Large intestine (tissue), 3 donors: ENCODE measurements at regions not wholly inside any gene's neighbourhood (a gene's known extent, or its start where the extent isn't known, plus 50 kb on each side); places are given as distances from the start of the nearest gene placed in this dataset.
"Not testable (repeated sequence)": the region's sequence is repeated elsewhere in the genome, so short reads cannot be mapped to it uniquely, and the experiment has no call there.

Experiments
- DNase-seq, 2 donors: peaks; one replicate each; pipeline versions ENCODE4 v3.0.0 to v3.0.0-alpha.2; 2013
- H3K27ac ChIP-seq: one replicate; pipeline ENCODE4 v1.5.1; 2013; ENCODE audit warnings: low read length
- H3K27me3 ChIP-seq: 2 replicates; pipeline ENCODE4 v1.6.1; 2013; ENCODE audit warnings: low read length; ENCODE audit not compliant: control insufficient read depth, insufficient read depth
- H3K36me3 ChIP-seq: 2 replicates; pipeline ENCODE4 v1.6.1; 2013; ENCODE audit warnings: low read length; ENCODE audit not compliant: control insufficient read depth, insufficient read depth
- H3K4me1 ChIP-seq: one replicate; pipeline ENCODE4 v1.6.1; 2013; ENCODE audit warnings: low read length; ENCODE audit not compliant: control insufficient read depth, insufficient read depth
- H3K4me3 ChIP-seq: one replicate; pipeline ENCODE4 v1.5.1; 2013; ENCODE audit warnings: low read length
- H3K9me3 ChIP-seq: one replicate; pipeline ENCODE4 v1.6.1; 2013; ENCODE audit warnings: mild to moderate bottlenecking, low read depth, low read length, moderate library complexity; ENCODE audit not compliant: control insufficient read depth
- WGBS: methylation state at CpG from one replicate; pipeline ENCODE4 v1.1.5; 2013; ENCODE audit warnings: low lambda C conversion rate; ENCODE audit not compliant: insufficient coverage; 5-methylcytosine and 5-hydroxymethylcytosine counted together

DNA sequence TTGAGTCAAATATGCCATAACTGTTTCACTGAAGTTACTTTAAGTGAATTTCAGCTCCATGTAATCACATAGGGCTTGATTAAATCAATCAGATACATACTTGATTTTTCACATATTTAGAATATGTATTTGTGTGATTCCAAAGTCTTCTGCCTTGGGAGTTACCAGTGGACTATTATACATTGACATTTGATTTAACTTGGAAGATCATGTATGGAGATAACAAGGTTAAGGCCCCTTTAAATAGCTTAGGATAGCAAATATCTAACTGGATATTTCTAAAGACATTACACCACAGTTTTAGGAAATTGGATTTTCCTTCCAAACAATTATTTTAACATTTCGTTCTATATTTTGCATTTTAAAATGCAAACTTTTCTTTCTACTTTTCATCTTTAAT lies 405.0 kb downstream of the RAP2B start:
- H3K9me3 ChIP-seq, result peaks cover 11% of the 10 kb centered on the region
- no peaks in the 10 kb centered on the region for H3K4me1 ChIP-seq
- H3K27ac ChIP-seq, result no peak overlapping the region
- no peaks in the 10 kb centered on the region for H3K27me3 ChIP-seq
- no peaks in the 10 kb centered on the region for H3K36me3 ChIP-seq
- no peak for DNase-seq
- H3K4me3 ChIP-seq, result no peak overlapping the region
- WGBS, result 83% methylated on average over 1 of the region's 1 CpG

DNA sequence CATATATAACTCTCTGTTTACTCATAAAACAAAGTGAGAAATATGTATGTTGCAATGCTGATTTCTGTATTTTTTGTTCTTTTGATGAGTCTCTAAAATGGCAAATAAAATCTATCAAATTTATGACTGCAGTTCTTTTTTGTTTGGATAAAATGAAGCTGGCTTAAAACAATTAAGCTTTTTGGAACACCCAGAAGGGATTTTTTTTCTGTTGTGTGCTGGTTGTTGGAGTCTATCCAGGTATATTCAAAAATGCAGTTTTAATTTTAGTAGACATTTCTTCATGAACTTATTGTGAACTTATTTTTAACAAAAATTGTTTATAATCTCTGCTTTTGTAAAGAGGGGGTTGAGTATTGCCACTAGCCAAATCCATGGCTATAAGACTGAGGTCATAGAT lies 405.5 kb downstream of the RAP2B start:
- no peaks in the 10 kb centered on the region for H3K4me1 ChIP-seq
- no peaks in the 10 kb centered on the region for H3K27me3 ChIP-seq
- peaks cover 11% of the 10 kb centered on the region for H3K9me3 ChIP-seq
- H3K4me3 ChIP-seq, result no peak overlapping the region
- H3K27ac ChIP-seq, result no peak overlapping the region
- no peaks in the 10 kb centered on the region for H3K36me3 ChIP-seq
- no peak for DNase-seq

DNA sequence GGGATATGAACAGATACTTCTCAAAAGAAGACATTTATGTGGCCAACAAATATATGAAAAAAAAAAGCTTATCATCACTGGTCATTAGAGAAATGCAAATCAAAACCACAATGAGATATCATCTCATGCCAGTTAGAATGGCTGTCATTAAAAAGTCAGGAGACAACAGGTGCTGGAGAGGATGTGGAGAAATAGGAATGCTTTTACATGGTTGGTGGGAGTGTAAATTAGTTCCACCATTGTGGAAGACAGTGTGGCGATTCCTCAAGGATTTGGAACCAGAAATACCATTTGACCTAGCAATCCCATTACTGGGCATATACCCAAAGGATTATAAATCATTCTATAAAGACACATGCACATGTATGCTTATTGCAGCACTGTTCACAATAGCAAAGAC lies 408.5 kb downstream of the RAP2B start:
- DNase-seq, H3K36me3 ChIP-seq, H3K9me3 ChIP-seq, H3K4me1 ChIP-seq, H3K27ac ChIP-seq, H3K27me3 ChIP-seq, H3K4me3 ChIP-seq: not testable (repeated sequence)
- no CpG with 5 or more reads among the region's 1 CpG for WGBS

DNA sequence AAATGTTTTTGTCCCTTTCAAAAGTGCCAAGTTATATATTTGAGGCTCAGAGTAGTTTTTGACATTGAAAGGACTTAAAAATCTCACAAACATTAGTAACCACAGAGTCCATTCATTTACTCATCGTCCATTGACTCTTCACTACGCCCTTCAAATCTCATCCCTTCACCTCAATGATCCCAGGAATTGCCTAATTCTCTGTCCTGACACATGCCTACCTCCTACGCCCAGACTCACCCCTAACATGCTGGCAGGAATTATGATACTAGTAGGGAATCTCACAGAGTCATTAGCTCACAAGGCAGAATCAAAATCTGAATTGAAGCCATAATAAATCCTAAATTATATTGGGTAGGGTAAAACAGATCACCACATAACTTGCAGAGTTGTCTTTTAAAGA lies 410.1 kb downstream of the RAP2B start:
- DNase-seq, result no peak
- H3K9me3 ChIP-seq, result no peaks in the 10 kb centered on the region
- no peaks in the 10 kb centered on the region for H3K36me3 ChIP-seq
- no peaks in the 10 kb centered on the region for H3K4me1 ChIP-seq
- H3K4me3 ChIP-seq, result no peak overlapping the region
- H3K27ac ChIP-seq, result peak overlapping the region; percentile 2
- H3K27me3 ChIP-seq, result no peaks in the 10 kb centered on the region
- WGBS, result no CpG with 5 or more reads among the region's 3 CpGs

DNA sequence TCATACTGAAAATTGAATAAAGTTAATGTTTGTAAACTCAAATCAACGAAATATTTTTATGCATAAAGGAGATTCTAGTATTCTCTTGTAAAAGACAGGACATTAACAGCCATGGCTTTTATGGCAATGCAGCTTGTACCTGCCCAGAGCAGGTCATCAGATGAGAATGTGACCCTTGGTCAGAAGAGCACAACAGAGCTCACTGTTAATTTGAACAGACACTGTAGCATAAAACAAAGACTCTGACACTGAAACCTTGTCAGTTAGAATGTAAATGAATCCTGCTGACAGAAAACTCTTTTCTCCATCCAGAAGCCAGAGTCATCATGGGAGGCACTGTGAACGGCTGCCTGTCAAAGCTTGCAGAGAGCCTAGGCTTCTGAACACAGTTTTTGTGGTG lies 410.6 kb downstream of the RAP2B start:
- no peaks in the 10 kb centered on the region for H3K9me3 ChIP-seq
- H3K4me3 ChIP-seq, result no peak overlapping the region
- peak overlapping the region; percentile 2 for H3K27ac ChIP-seq
- H3K36me3 ChIP-seq, result no peaks in the 10 kb centered on the region
- no peaks in the 10 kb centered on the region for H3K4me1 ChIP-seq
- 13% methylated on average over 1 of the region's 2 CpGs for WGBS
- DNase-seq, result peak; percentile 27 to 56
- no peaks in the 10 kb centered on the region for H3K27me3 ChIP-seq

DNA sequence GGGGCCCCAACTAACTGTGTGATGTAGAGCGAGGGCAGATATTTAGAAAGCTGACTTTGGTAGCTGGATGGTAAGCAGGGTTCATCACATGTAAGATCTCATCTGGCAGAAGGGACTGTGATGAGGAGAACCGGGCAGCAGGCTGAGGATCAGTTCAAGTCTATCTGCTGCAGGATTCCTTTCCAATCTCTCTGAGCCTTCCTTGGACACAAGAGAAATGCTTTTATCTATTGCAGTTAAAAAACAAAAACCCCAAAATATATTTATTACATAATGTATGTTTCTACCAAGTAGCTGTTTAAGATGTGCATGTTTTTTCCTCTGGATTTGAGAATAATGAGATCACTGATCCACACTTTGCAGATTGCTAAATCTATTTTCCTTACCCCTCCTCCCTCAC lies 411.5 kb downstream of the RAP2B start:
- Histone ChIP-seq H3K4me3 (no peak overlapping the region), H3K27ac (no peak overlapping the region), H3K4me1 (no peaks in the 10 kb centered on the region), H3K27me3 (no peaks in the 10 kb centered on the region), H3K36me3 (no peaks in the 10 kb centered on the region), H3K9me3 (no peaks in the 10 kb centered on the region)
- 80% methylated on average over 1 of the region's 2 CpGs for WGBS
- no peak for DNase-seq

DNA sequence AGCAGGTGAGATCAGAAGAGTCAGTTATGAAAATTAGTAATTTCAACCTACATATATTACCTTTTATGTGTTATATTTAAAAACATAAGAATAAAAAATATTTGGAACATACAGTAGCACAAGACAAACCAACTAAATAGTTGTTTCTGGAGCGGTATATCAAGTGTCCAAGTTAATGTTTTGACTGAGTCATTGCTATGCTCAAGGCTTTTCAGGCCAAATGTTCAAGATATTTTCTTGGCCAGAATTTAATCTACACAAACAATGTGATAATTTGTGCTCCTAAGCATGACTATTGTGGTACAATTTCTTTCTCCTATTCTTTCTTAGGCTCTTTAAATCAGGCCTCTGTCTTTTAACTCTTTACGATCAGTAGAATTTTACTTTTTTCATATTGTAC lies 412.4 kb downstream of the RAP2B start:
- Histone ChIP-seq H3K27ac (no peak overlapping the region), H3K27me3 (no peaks in the 10 kb centered on the region), H3K4me3 (no peak overlapping the region), H3K4me1 (no peaks in the 10 kb centered on the region), H3K36me3 (no peaks in the 10 kb centered on the region), H3K9me3 (no peaks in the 10 kb centered on the region)
- no peak for DNase-seq
- WGBS, result 86% methylated on average over 2 of the region's 2 CpGs

DNA sequence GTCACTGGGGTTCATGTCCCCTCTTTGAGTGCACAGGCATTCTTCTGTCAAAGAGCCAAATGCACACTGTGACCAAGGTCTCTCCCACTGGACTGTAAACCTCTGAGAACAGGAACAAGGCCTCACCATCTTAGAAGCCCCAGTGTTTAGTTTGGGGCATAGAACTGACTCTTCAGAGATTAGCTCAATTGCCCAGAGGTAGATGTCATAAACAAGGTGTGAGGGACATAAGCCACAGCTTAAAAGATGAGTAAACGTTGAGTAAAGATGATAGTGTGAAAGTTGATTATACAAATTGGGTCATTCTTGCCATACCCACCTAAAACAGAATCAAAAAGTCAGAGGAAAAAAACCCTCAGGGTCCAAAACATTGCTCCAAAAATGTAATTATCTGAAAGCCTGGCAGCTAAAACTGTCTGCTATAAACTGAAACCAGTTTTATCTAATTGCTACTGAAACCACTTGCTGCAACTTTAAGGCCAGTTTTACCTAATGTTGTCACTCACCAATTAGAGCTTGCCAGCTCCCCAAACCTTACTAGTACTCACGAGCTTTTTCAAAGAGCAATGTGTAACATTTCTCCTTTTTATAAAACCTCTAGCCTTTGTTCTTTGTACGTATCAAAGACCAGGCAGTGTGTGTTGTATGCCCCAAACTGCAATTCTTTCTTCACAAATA lies 415.2 kb downstream of the RAP2B start:
- 85% methylated on average over 2 of the region's 3 CpGs for WGBS
- Histone ChIP-seq H3K4me1 (no peaks in the 10 kb centered on the region), H3K36me3 (no peaks in the 10 kb centered on the region), H3K9me3 (no peaks in the 10 kb centered on the region), H3K27ac (no peak overlapping the region), H3K4me3 (no peak overlapping the region), H3K27me3 (no peaks in the 10 kb centered on the region)
- DNase-seq, result no peak

DNA sequence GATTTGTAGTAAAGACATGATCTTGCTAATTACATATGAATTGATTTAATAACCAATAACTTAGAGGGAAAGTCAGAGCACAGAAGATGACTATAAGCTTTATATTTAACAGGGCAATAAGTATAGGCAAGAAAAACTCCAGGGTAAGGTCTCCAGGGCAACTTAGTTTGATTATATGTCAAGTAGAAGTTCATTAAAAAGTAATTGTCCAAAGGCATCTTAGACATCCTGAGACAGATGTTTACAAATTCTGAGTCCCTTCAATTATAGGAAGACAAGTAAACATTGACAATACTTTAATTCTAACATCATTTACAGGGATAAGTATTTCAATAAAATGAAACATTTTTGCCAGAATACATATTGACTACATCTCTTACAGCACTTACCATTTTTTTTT lies 416.0 kb downstream of the RAP2B start:
- Histone ChIP-seq H3K36me3 (no peaks in the 10 kb centered on the region), H3K4me3 (no peak overlapping the region), H3K27ac (no peak overlapping the region), H3K27me3 (no peaks in the 10 kb centered on the region), H3K9me3 (no peaks in the 10 kb centered on the region), H3K4me1 (no peaks in the 10 kb centered on the region)
- no peak for DNase-seq

DNA sequence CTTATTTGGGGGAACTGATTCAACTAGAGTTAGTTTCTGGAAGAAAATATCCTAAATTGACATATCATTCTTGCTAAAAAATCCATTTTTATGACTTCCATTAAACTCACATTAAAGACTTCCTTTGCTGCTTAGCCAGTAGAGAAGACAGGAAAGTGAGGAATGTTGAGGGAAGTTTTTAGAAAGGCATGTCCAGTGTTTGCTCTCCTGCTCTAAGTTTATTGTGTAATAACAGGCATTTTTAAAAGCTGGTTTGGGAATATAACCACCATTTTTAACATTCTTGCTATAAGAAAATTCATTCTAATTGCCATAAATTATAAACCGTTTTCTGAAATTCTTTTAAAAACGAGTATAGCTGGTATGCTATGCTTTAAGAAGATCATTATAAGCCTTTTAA lies 428.0 kb downstream of the RAP2B start:
- 78% methylated on average over 2 of the region's 2 CpGs for WGBS
- H3K4me3 ChIP-seq, result no peak overlapping the region
- DNase-seq, result no peak

DNA sequence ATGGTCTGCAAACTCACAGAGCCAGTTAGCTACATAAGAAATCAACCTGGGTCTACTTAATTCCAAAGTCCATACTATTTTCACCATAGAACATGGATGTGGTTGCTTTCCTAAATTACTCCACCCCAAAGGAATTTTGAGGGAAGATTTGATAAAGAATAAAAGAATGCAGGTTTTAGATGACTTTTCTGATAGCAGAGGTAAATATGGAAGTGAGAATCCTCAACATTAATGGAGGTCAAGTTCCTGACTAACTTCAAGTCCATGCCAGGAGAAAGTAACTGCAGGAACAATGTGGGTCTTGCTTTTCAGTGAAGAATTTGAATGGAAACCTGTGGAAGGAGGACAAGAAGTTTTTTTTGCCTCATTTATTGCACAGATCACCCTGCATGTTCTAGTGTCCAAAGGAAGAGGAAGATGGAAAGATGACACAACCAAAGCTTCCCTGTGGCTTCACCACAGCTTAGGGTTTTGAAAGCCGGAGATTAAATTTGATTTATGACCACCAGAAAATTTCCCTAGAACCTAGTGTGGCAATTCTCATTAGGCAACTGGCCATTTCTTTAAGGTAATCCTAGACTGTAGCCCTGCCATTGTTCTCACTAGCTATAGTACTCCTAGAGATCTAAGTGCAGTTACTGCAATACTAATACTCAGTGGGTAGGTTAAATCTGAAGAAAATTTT lies 429.7 kb downstream of the RAP2B start:
- no CpG with 5 or more reads among the region's 1 CpG for WGBS
- H3K27ac ChIP-seq, result no peak overlapping the region
- no peak for DNase-seq
- no peaks in the 10 kb centered on the region for H3K27me3 ChIP-seq
- H3K36me3 ChIP-seq, result no peaks in the 10 kb centered on the region
- H3K4me1 ChIP-seq, result no peaks in the 10 kb centered on the region
- H3K4me3 ChIP-seq, result no peak overlapping the region
- H3K9me3 ChIP-seq, result no peaks in the 10 kb centered on the region

More for the DNA sequence above, 428.0 kb downstream of the RAP2B start:
- Histone ChIP-seq H3K27ac (no peak overlapping the region), H3K9me3 (no peaks in the 10 kb centered on the region), H3K4me1 (no peaks in the 10 kb centered on the region), H3K36me3 (no peaks in the 10 kb centered on the region), H3K27me3 (no peaks in the 10 kb centered on the region)
